Bronchial epithelial cell (primary cell): ENCODE measurements at regions not wholly inside any gene's neighbourhood (a gene's known extent, or its start where the extent isn't known, plus 50 kb on each side); places are given as distances from the start of the nearest gene placed in this dataset.

Source experiments
- DNase-seq: peaks from one replicate; pipeline ENCODE4 v3.0.0-alpha.2; 2010; ENCODE audit warnings: low read depth
- FAIRE-seq: peaks from 2 replicates; lab custom pipeline; 2011; peaks lifted over from hg19 to GRCh38; lab: Jason Lieb, UNC
- H3K27me3 ChIP-seq: 2 replicates; pipeline ENCODE4 v1.5.1; 2011; ENCODE audit warnings: low read length; ENCODE audit not compliant: control insufficient read depth, insufficient read depth
- H3K36me3 ChIP-seq: 2 replicates; pipeline ENCODE4 v1.5.1; 2011; ENCODE audit warnings: low read length; ENCODE audit not compliant: control insufficient read depth, insufficient read depth
- H3K4me3 ChIP-seq: 2 replicates; pipeline ENCODE4 v1.5.1; 2011; ENCODE audit warnings: mild to moderate bottlenecking, low read depth, low read length, control low read depth
- CTCF ChIP-seq: IDR thresholded peaks from 2 replicates; pipeline ENCODE4 v1.5.1; 2011; ENCODE audit warnings: mild to moderate bottlenecking, moderate library complexity, low read length, control low read depth, inconsistent platforms; ENCODE audit not compliant: insufficient read depth, severe bottlenecking

DNA sequence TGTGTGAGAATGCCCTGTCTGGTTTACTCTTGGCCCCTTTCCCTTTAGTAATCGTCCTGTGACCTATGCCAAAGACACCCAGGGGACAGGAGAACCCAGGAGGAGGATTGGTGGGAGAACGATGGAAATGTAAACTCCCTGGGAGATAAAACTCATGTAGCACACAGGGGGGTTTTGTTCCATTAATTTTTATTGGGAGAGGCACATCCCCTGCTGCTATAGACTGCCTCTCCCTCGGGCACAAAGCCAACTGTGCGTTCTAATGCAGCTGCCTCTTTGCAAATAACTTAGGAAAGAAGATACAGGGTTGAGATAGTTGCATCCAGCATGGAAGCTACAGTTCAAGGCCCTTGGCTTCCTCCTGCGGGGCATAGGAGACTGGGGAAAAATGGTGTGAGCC, 489.6 kb downstream of the SLC4A3 start:
- TF ChIP-seq CTCF, result no peak
- no peak for FAIRE-seq
- Histone ChIP-seq H3K27me3 (no peaks in the 10 kb centered on the region), H3K4me3 (no peak overlapping the region), H3K36me3 (no peaks in the 10 kb centered on the region)
- no peak for DNase-seq

- H3K27me3 ChIP-seq, result no peaks in the 10 kb centered on the region
- DNase-seq (peak; percentile 13), FAIRE-seq (no peak)
- TF ChIP-seq CTCF, result no peak
- no peaks in the 10 kb centered on the region for H3K36me3 ChIP-seq
- H3K4me3 ChIP-seq, result no peak overlapping the region
These were observed 492.6 kb downstream of the SLC4A3 start for GRCh38 chr2:220120041-220120440.

GRCh38 chr2:220123751-220124150, 496.3 kb downstream of the SLC4A3 start:
- FAIRE-seq, result no peak
- Histone ChIP-seq H3K36me3 (no peaks in the 10 kb centered on the region), H3K4me3 (no peak overlapping the region), H3K27me3 (no peaks in the 10 kb centered on the region)
- no peak for TF ChIP-seq CTCF
- DNase-seq, result no peak

DNA sequence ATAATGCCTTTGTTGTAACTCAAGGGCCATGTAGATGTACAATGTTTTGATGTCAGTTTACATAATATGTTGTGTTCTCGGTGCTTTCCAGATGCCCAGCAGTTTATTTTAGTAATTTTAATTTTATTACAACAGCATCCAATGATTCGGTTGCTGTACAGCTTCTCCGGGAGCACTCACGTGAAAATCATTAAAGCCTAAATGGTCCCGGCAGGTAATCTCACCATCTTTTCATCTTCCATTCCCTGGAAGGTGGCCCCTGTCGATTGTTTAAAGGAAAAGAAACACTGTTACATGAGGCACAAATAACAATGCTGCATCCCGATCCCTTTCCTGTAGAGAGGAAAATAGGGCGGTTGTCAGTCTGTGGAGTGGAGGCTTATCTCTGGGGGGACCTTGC, 498.1 kb downstream of the SLC4A3 start:
- Histone ChIP-seq H3K36me3 (no peaks in the 10 kb centered on the region), H3K4me3 (no peak overlapping the region), H3K27me3 (no peaks in the 10 kb centered on the region)
- no peak for TF ChIP-seq CTCF
- FAIRE-seq (no peak), DNase-seq (no peak)

DNA sequence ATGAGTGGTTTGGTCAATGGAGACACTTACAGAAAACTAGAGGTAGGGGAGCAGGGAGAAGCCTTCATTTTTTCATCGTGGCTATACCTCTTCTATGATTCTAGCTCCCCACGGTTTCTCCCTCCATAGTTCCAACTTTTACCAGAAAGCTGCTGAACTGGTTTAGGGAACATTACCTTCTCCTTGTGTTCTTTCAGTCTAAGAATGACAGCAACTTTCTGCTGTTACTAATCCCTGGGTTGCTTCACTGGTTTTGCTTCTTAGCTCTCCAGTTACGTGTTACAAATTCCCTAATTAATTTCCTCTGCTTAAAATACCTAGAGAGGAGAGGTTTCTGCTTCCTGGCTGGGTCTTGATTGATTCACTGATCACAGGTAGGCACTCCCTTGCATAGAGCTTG, 499.9 kb downstream of the SLC4A3 start:
- DNase-seq (peak; percentile 80), FAIRE-seq (peak; percentile 50)
- Histone ChIP-seq H3K27me3 (no peaks in the 10 kb centered on the region), H3K4me3 (no peak overlapping the region), H3K36me3 (no peaks in the 10 kb centered on the region)
- no peak for TF ChIP-seq CTCF

DNA sequence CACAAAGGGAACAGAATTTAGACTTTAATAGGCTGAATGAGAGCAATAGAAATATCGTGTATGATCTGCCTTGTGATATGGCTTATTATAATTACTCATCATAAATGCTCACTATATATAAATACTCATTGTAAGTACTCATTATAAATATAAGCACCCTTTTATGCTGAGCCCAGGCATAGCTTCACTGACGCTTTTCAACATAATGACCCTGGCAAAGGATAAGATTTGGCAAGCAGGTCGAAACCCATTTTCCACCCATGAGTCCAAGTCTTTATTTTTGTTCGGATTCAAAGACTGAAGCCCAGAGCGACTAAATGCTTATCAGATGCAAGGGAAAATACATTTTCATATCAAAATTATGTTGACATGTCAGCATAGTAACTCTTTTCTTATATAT, 500.4 kb downstream of the SLC4A3 start:
- no peak for TF ChIP-seq CTCF
- Histone ChIP-seq H3K4me3 (no peak overlapping the region), H3K27me3 (no peaks in the 10 kb centered on the region), H3K36me3 (no peaks in the 10 kb centered on the region)
- FAIRE-seq (no peak), DNase-seq (no peak)
